GM23338 (cell line): ENCODE measurements at regions not wholly inside any gene's neighbourhood (a gene's known extent, or its start where the extent isn't known, plus 50 kb on each side); places are given as distances from the start of the nearest gene placed in this dataset.

ENCODE experiments used
- ATAC-seq: fragments of 200-7000 bp; cut with Tn5 transposase; 3 replicates; pipeline ENCODE4 v1.9.1; 2020
- DNase-seq: peaks from one replicate; pipeline ENCODE4 v3.0.0-alpha.2; 2015; ENCODE audit warnings: low spot score
- H2AFZ ChIP-seq: fragments of 200-600 bp; sonication (generic); 2 replicates; pipeline ENCODE4 v1.8.0; 2016; ENCODE audit warnings: antibody characterized with exemption, mild to moderate bottlenecking, moderate library complexity
- H3F3A ChIP-seq: fragments of 200-600 bp; sonication (generic); replicated peaks from 2 replicates; pipeline ENCODE4 v1.8.0; 2017; ENCODE audit warnings: antibody characterized with exemption, mixed run types, low read depth
- H3K27ac ChIP-seq: fragments of 200-600 bp; sonication (generic); 2 replicates; pipeline ENCODE4 v1.6.1; 2016; ENCODE audit warnings: low read depth
- H3K27me3 ChIP-seq: fragments of 200-600 bp; sonication (generic); 2 replicates; pipeline ENCODE4 v1.8.0; 2016; ENCODE audit warnings: mild to moderate bottlenecking, mixed run types, moderate library complexity; ENCODE audit not compliant: insufficient read depth
- H3K36me3 ChIP-seq: fragments of 200-600 bp; sonication (generic); 2 replicates; pipeline ENCODE4 v1.8.0; 2016; ENCODE audit warnings: mild to moderate bottlenecking; ENCODE audit not compliant: insufficient read depth
- H3K4me1 ChIP-seq: fragments of 200-600 bp; sonication (generic); 2 replicates; pipeline ENCODE4 v1.8.0; 2016; ENCODE audit warnings: mild to moderate bottlenecking, moderate library complexity; ENCODE audit not compliant: insufficient read depth
- H3K4me2 ChIP-seq: fragments of 200-600 bp; sonication (generic); 2 replicates; pipeline ENCODE4 v1.7.1; 2017; ENCODE audit warnings: mixed run types
- H3K4me3 ChIP-seq: fragments of 200-600 bp; sonication (generic); 2 replicates; pipeline ENCODE4 v1.6.1; 2016; ENCODE audit warnings: mixed run types
- H3K79me2 ChIP-seq: fragments of 200-600 bp; sonication (generic); replicated peaks from 2 replicates; pipeline ENCODE4 v1.8.0; 2017; ENCODE audit warnings: mild to moderate bottlenecking; ENCODE audit not compliant: insufficient read depth
- H3K9me2 ChIP-seq: fragments of 200-600 bp; sonication (generic); 2 replicates; pipeline ENCODE4 v1.8.0; 2017; ENCODE audit not compliant: insufficient read depth
- H4K20me1 ChIP-seq: fragments of 200-600 bp; sonication (generic); replicated peaks from 2 replicates; pipeline ENCODE4 v1.8.0; 2017; ENCODE audit warnings: mild to moderate bottlenecking; ENCODE audit not compliant: insufficient read depth
- H3K27ac Mint-ChIP-seq: 2 replicates; pipeline ENCODE4 v1.8.0; 2020; ENCODE audit warnings: inconsistent platforms, mild to moderate bottlenecking, moderate library complexity, mixed read lengths
- H3K27me3 Mint-ChIP-seq: 3 replicates; pipeline ENCODE4 v1.8.0; 2022; ENCODE audit warnings: low read depth, mild to moderate bottlenecking, moderate library complexity, mixed read lengths, inconsistent platforms; ENCODE audit not compliant: insufficient read depth, poor library complexity
- H3K36me3 Mint-ChIP-seq: 3 replicates; pipeline ENCODE4 v1.8.0; 2021; ENCODE audit warnings: low read depth, mild to moderate bottlenecking, inconsistent platforms, moderate library complexity, mixed read lengths
- H3K4me1 Mint-ChIP-seq: 3 replicates; pipeline ENCODE4 v1.8.0; 2020; ENCODE audit warnings: mild to moderate bottlenecking, inconsistent platforms, mixed read lengths
- H3K4me3 Mint-ChIP-seq: 3 replicates; pipeline ENCODE4 v1.8.0; 2021; ENCODE audit warnings: moderate library complexity, mild to moderate bottlenecking, inconsistent platforms, mixed read lengths
- H3K9me3 Mint-ChIP-seq: 3 replicates; pipeline ENCODE4 v1.8.0; 2020; ENCODE audit warnings: moderate library complexity, mild to moderate bottlenecking, inconsistent platforms, mixed read lengths
- CREB1 ChIP-seq: fragments of 250-450 bp; sonication (Bioruptor Pico); IDR thresholded peaks from 2 replicates; pipeline ENCODE4 v1.5.0; 2020; ENCODE audit warnings: low read depth, mild to moderate bottlenecking, moderate library complexity
- CTCF ChIP-seq, 2 experiments: fragments of 200-600 bp in 1 of 2; sonication (generic) in 1 of 2; conservative IDR thresholded peaks; 2 replicates each; pipeline versions ENCODE4 v1.5.1 to v1.6.1; 2016 to 2017; ENCODE audit warnings: antibody characterized with exemption in 2 of 2, low read depth in 2 of 2, mild to moderate bottlenecking in 2 of 2, moderate library complexity in 1 of 2
- ETS1 ChIP-seq: IDR thresholded peaks from 2 replicates; pipeline ENCODE4 v1.6.1; 2016; ENCODE audit warnings: antibody characterized with exemption
- EZH2 ChIP-seq: fragments of 200-600 bp; sonication (generic); IDR thresholded peaks from one replicate; pipeline ENCODE4 v1.8.0; 2017; ENCODE audit warnings: antibody characterized with exemption, mild to moderate bottlenecking, low read depth; ENCODE audit not compliant: unreplicated experiment
- EZH2phosphoT487 ChIP-seq: fragments of 200-600 bp; sonication (generic); IDR thresholded peaks from one replicate; pipeline ENCODE4 v1.8.1; 2018; ENCODE audit warnings: antibody characterized with exemption; ENCODE audit not compliant: unreplicated experiment
- JUNB ChIP-seq: IDR thresholded peaks from one replicate; pipeline ENCODE4 v1.6.1; 2016; ENCODE audit warnings: antibody characterized with exemption; ENCODE audit not compliant: unreplicated experiment
- NANOG ChIP-seq: IDR thresholded peaks from 2 replicates; pipeline ENCODE4 v1.6.1; 2016; ENCODE audit warnings: antibody characterized with exemption, borderline replicate concordance
- POLR2AphosphoS5 ChIP-seq: IDR thresholded peaks from 2 replicates; pipeline ENCODE4 v1.6.1; 2016; ENCODE audit warnings: antibody characterized with exemption, low read depth
- REST ChIP-seq: IDR thresholded peaks from one replicate; pipeline ENCODE4 v1.6.1; 2018; ENCODE audit warnings: antibody characterized with exemption; ENCODE audit not compliant: unreplicated experiment
- STAT1 ChIP-seq: IDR thresholded peaks from one replicate; pipeline ENCODE4 v1.6.1; 2016; ENCODE audit warnings: antibody characterized with exemption; ENCODE audit not compliant: unreplicated experiment
- ZNF114 ChIP-seq: fragments of 250-450 bp; sonication (Bioruptor Pico); IDR thresholded peaks from 2 replicates; pipeline ENCODE4 v1.5.0; 2020; ENCODE audit warnings: mild to moderate bottlenecking, moderate library complexity
- ZNF462 ChIP-seq: fragments of 250-450 bp; sonication (Bioruptor Pico); IDR thresholded peaks from 2 replicates; pipeline ENCODE4 v1.5.0; 2020; ENCODE audit warnings: mild to moderate bottlenecking, moderate library complexity

- peaks cover 5% of the 10 kb centered on the region; the same call in 2 of the 3 replicates for H3K4me1 Mint-ChIP-seq
- ATAC-seq: no peak
- no peaks in the 10 kb centered on the region for H3K4me1 ChIP-seq
- no peaks in the 10 kb centered on the region for H3F3A ChIP-seq
- H3K4me2 ChIP-seq: no peak overlapping the region
- no peaks in the 10 kb centered on the region for H3K27me3 Mint-ChIP-seq
- H3K4me3 ChIP-seq: no peak overlapping the region
- no peak overlapping the region for H2AFZ ChIP-seq
- no peaks in the 10 kb centered on the region for H3K9me2 ChIP-seq
- H3K27me3 ChIP-seq: no peaks in the 10 kb centered on the region
- no peak overlapping the region for H3K27ac ChIP-seq
- H4K20me1 ChIP-seq: no peaks in the 10 kb centered on the region
- no peak for TF ChIP-seq ZNF114 (CRISPR knock-in tag)
- no peak for TF ChIP-seq REST
- no peak for TF ChIP-seq ZNF462
- TF ChIP-seq CREB1 (CRISPR knock-in tag): no peak
- no peak for TF ChIP-seq POLR2AphosphoS5
- no peak for TF ChIP-seq JUNB
- no peak for TF ChIP-seq STAT1
- TF ChIP-seq CTCF (conservative IDR thresholded peaks at IDR 0.05; ENCODE audit: low read depth in 2 of 2): no peak
- TF ChIP-seq NANOG: no peak
- no peak for TF ChIP-seq ETS1
- TF ChIP-seq EZH2: no peak
- no peak for TF ChIP-seq EZH2phosphoT487
- no peaks in the 10 kb centered on the region for H3K79me2 ChIP-seq
- DNase-seq: no peak
- no peak overlapping the region for H3K27ac Mint-ChIP-seq
- no peaks in the 10 kb centered on the region for H3K9me3 Mint-ChIP-seq
- H3K4me3 Mint-ChIP-seq: no peak overlapping the region
- H3K36me3 ChIP-seq: no peaks in the 10 kb centered on the region
- no peaks in the 10 kb centered on the region for H3K36me3 Mint-ChIP-seq
These were observed 141.7 kb upstream of the PRLR start for GRCh38 chr5:35371951-35372426.
